H1 (cell line): ENCODE measurements at regions not wholly inside any gene's neighbourhood (a gene's known extent, or its start where the extent isn't known, plus 50 kb on each side); places are given as distances from the start of the nearest gene placed in this dataset.

Source experiments
- CTCF ChIA-PET: fragments of 300-600 bp; sonication (Branson Sonifier 250); formaldehyde crosslinking; loops from one replicate; lab custom pipeline; 2021; ENCODE audit not compliant: partially characterized antibody; lab: Charles Lee
- POLR2A ChIA-PET: fragments of 300-600 bp; sonication (Branson Sonifier 250); formaldehyde crosslinking; loops from one replicate; lab custom pipeline; 2021; ENCODE audit warnings: inconsistent platforms; ENCODE audit not compliant: partially characterized antibody; lab: Charles Lee
- DNase-seq, 2 experiments: peaks; one replicate each; pipeline versions ENCODE4 v3.0.0 to v3.0.0-alpha.2; 2010 to 2022; ENCODE audit warnings: low spot score in 2 of 2, low read depth in 1 of 2, mixed read lengths in 1 of 2
- FAIRE-seq: peaks from 2 replicates; lab custom pipeline; 2011; peaks lifted over from hg19 to GRCh38; lab: Jason Lieb, UNC
- H2AFZ ChIP-seq: 2 replicates; pipeline ENCODE4 v1.8.1; 2012; ENCODE audit warnings: low read length, inconsistent platforms
- H2AK5ac ChIP-seq: 2 replicates; pipeline ENCODE4 v1.6.1; 2013; ENCODE audit warnings: low read depth, low read length
- H2BK120ac ChIP-seq: replicated peaks from 2 replicates; pipeline ENCODE3; 2013; ENCODE audit warnings: low read depth, low read length, inconsistent platforms
- H2BK12ac ChIP-seq: 2 replicates; pipeline ENCODE4 v1.6.1; 2013; ENCODE audit warnings: low read depth, low read length
- H2BK15ac ChIP-seq: 2 replicates; pipeline ENCODE4 v1.6.1; 2013; ENCODE audit warnings: low read length
- H2BK20ac ChIP-seq: 2 replicates; pipeline ENCODE4 v1.6.1; 2013; ENCODE audit warnings: low read length
- H2BK5ac ChIP-seq: 2 replicates; pipeline ENCODE4 v1.6.1; 2013; ENCODE audit warnings: low read depth, low read length
- H3K14ac ChIP-seq: 2 replicates; pipeline ENCODE4 v1.6.1; 2013; ENCODE audit warnings: inconsistent platforms; ENCODE audit not compliant: insufficient read length
- H3K18ac ChIP-seq: 2 replicates; pipeline ENCODE4 v1.6.1; 2013; ENCODE audit warnings: low read length; ENCODE audit errors: extremely low read depth
- H3K23ac ChIP-seq: 2 replicates; pipeline ENCODE4 v1.6.1; 2013; ENCODE audit warnings: inconsistent platforms; ENCODE audit not compliant: insufficient read length
- H3K23me2 ChIP-seq: 2 replicates; pipeline ENCODE4 v1.6.1; 2013; ENCODE audit warnings: low read depth, low read length
- H3K27ac ChIP-seq: 2 replicates; pipeline ENCODE4 v1.6.1; 2011; ENCODE audit warnings: low read depth, low read length, inconsistent platforms
- H3K27me3 ChIP-seq, 4 experiments: replicated peaks in 1 of 4; 1 replicate in 1 of 4; 2 replicates in 3 of 4; pipeline versions ENCODE4 v1.6.1 to v1.8.1; 2011 to 2013; ENCODE audit warnings: low read length in 3 of 4, mild to moderate bottlenecking in 3 of 4, inconsistent platforms in 2 of 4, mixed read lengths in 2 of 4, moderate library complexity in 1 of 4; ENCODE audit not compliant: control insufficient read depth in 3 of 4, insufficient read depth in 3 of 4; ENCODE audit errors: extremely low read depth in 1 of 4
- H3K36me3 ChIP-seq, 4 experiments: 2 replicates each; pipeline versions ENCODE4 v1.6.1 to v1.8.1; 2011 to 2013; ENCODE audit warnings: mild to moderate bottlenecking in 4 of 4, low read length in 3 of 4, moderate library complexity in 2 of 4, control low read depth in 1 of 4, inconsistent platforms in 1 of 4; ENCODE audit not compliant: insufficient read depth in 4 of 4, control insufficient read depth in 2 of 4
- H3K4ac ChIP-seq: replicated peaks from 2 replicates; pipeline ENCODE3; 2013; ENCODE audit warnings: low read length, low read depth, mixed read lengths, inconsistent platforms; ENCODE audit not compliant: insufficient read length
- H3K4me1 ChIP-seq, 4 experiments: replicated peaks in 1 of 4; 1 replicate in 1 of 4; 2 replicates in 3 of 4; pipeline versions ENCODE4 v1.6.1 to v1.8.1; 2011 to 2013; ENCODE audit warnings: low read length in 3 of 4, inconsistent platforms in 2 of 4, mixed read lengths in 1 of 4; ENCODE audit not compliant: insufficient read depth in 4 of 4, control insufficient read depth in 3 of 4
- H3K4me2 ChIP-seq, 2 experiments: 2 replicates each; pipeline versions ENCODE4 v1.6.1 to v1.8.1; 2011 to 2013; ENCODE audit warnings: low read depth in 2 of 2, low read length in 2 of 2, control low read depth in 1 of 2, inconsistent platforms in 1 of 2, mild to moderate bottlenecking in 1 of 2; ENCODE audit not compliant: insufficient read depth in 1 of 2
- H3K4me3 ChIP-seq, 4 experiments: fragments of 200-600, 300-600 bp in 1 of 4; sonication (generic), shearing (Covaris generic), sonication (Bioruptor Twin) in 1 of 4; 2 replicates each; pipeline versions ENCODE4 v1.5.1 to v1.8.1; 2011 to 2016; ENCODE audit warnings: low read length in 4 of 4, low read depth in 3 of 4, control low read depth in 2 of 4, inconsistent platforms in 2 of 4, mild to moderate bottlenecking in 2 of 4, mixed read lengths in 1 of 4, moderate library complexity in 1 of 4; ENCODE audit not compliant: insufficient read depth in 2 of 4; ENCODE audit errors: extremely low read depth in 1 of 4
- H3K56ac ChIP-seq: replicated peaks from 2 replicates; pipeline ENCODE3; 2013; ENCODE audit warnings: low read depth, mild to moderate bottlenecking, mixed read lengths, low read length, inconsistent platforms; ENCODE audit not compliant: insufficient read length
- H3K79me1 ChIP-seq: 2 replicates; pipeline ENCODE4 v1.6.1; 2013; ENCODE audit warnings: low read depth, low read length, control low read depth
- H3K79me2 ChIP-seq, 2 experiments: 2 replicates each; pipeline versions ENCODE4 v1.6.1 to v1.8.1; 2012 to 2013; ENCODE audit warnings: low read length in 2 of 2, mild to moderate bottlenecking in 2 of 2, inconsistent platforms in 1 of 2; ENCODE audit not compliant: insufficient read depth in 2 of 2, control insufficient read depth in 1 of 2
- H3K9ac ChIP-seq, 4 experiments: replicated peaks in 1 of 4; 1 replicate in 1 of 4; 2 replicates in 3 of 4; pipeline versions ENCODE4 v1.6.1 to v1.8.1; 2011 to 2013; ENCODE audit warnings: low read depth in 3 of 4, low read length in 3 of 4, control low read depth in 2 of 4, mild to moderate bottlenecking in 2 of 4, moderate library complexity in 2 of 4, inconsistent platforms in 1 of 4; ENCODE audit errors: extremely low read depth in 1 of 4
- H3K9me3 ChIP-seq, 2 experiments: 2 replicates each; pipeline versions ENCODE4 v1.6.1 to v1.8.1; 2012 to 2013; ENCODE audit warnings: mild to moderate bottlenecking in 2 of 2, moderate library complexity in 2 of 2, control low read depth in 1 of 2, inconsistent platforms in 1 of 2, low read depth in 1 of 2, low read length in 1 of 2, mixed read lengths in 1 of 2; ENCODE audit not compliant: insufficient read depth in 2 of 2
- H4K20me1 ChIP-seq, 2 experiments: replicated peaks in 1 of 2; 2 replicates each; pipeline versions ENCODE3 to v1.8.1; 2011 to 2013; ENCODE audit warnings: inconsistent platforms in 2 of 2, low read length in 2 of 2, mild to moderate bottlenecking in 1 of 2; ENCODE audit not compliant: insufficient read depth in 2 of 2, control insufficient read depth in 1 of 2
- H4K5ac ChIP-seq: 2 replicates; pipeline ENCODE4 v1.6.1; 2013; ENCODE audit warnings: low read length, low read depth, mixed read lengths, inconsistent platforms; ENCODE audit not compliant: insufficient read length
- H4K8ac ChIP-seq: 2 replicates; pipeline ENCODE4 v1.8.0; 2013; ENCODE audit warnings: mild to moderate bottlenecking, moderate library complexity, low read length, inconsistent platforms; ENCODE audit not compliant: insufficient read depth; ENCODE audit errors: extremely low read depth
- H4K91ac ChIP-seq: replicated peaks from 2 replicates; pipeline ENCODE3; 2013; ENCODE audit warnings: low read length, mixed read lengths, inconsistent platforms; ENCODE audit not compliant: insufficient read length
- CHD1 ChIP-seq: IDR thresholded peaks from 2 replicates; pipeline ENCODE4 v1.6.1; 2012; ENCODE audit warnings: low read depth, low read length, improper control_type of control experiment
- EGR1 ChIP-seq: IDR thresholded peaks from 2 replicates; pipeline ENCODE4 v1.6.1; 2011; ENCODE audit warnings: low read depth, low read length, borderline replicate concordance
- GABPA ChIP-seq: IDR thresholded peaks from 2 replicates; pipeline ENCODE4 v1.6.1; 2011; ENCODE audit warnings: mild to moderate bottlenecking, low read length, moderate library complexity, borderline replicate concordance; ENCODE audit not compliant: insufficient read depth
- HDAC6 ChIP-seq: IDR thresholded peaks from one replicate; pipeline ENCODE4 v1.7.1; 2012; ENCODE audit warnings: low read depth, mild to moderate bottlenecking, inconsistent platforms, low read length, moderate library complexity
- KDM1A ChIP-seq: fragments of 200-600, 300-600 bp; sonication (generic); IDR thresholded peaks from 2 replicates; pipeline ENCODE4 v1.7.1; 2016; ENCODE audit warnings: mild to moderate bottlenecking, low read length, borderline replicate concordance
- KDM4A ChIP-seq: IDR thresholded peaks from one replicate; pipeline ENCODE4 v1.7.1; 2012; ENCODE audit warnings: low read depth, mild to moderate bottlenecking, moderate library complexity, low read length, inconsistent platforms; ENCODE audit not compliant: severe bottlenecking
- KDM5A ChIP-seq: fragments of 200-600 bp; IDR thresholded peaks from 2 replicates; pipeline ENCODE4 v1.7.1; 2012; ENCODE audit warnings: mild to moderate bottlenecking, low read length, inconsistent platforms, mixed read lengths
- POU5F1 ChIP-seq: IDR thresholded peaks from 2 replicates; pipeline ENCODE4 v1.6.1; 2011; ENCODE audit warnings: low read depth, mild to moderate bottlenecking, low read length, moderate library complexity
- RBBP5 ChIP-seq: IDR thresholded peaks from 2 replicates; pipeline ENCODE4 v1.7.1; 2012; ENCODE audit warnings: low read depth, mild to moderate bottlenecking, inconsistent platforms, low read length, moderate library complexity, borderline replicate concordance
- SP4 ChIP-seq: IDR thresholded peaks from 2 replicates; pipeline ENCODE4 v1.6.1; 2012; ENCODE audit warnings: low read length, inconsistent platforms
- SUZ12 ChIP-seq: fragments of 200-600 bp; sonication (generic); IDR thresholded peaks from 2 replicates; pipeline ENCODE4 v1.6.1; 2012; ENCODE audit warnings: mild to moderate bottlenecking, inconsistent platforms, low read length, moderate library complexity, mixed read lengths
- WGBS, 2 experiments: shearing (Covaris generic) in 1 of 2; methylation state at CpG; one replicate each; pipeline versions ENCODE4 v1.1.6 to v1.1.7; 2013 to 2015; ENCODE audit warnings: low lambda C conversion rate in 2 of 2, mixed read lengths in 2 of 2, inconsistent platforms in 1 of 2, low coverage in 1 of 2, missing lambda C conversion rate in 1 of 2; ENCODE audit not compliant: insufficient replicate concordance in 2 of 2, insufficient coverage in 1 of 2, insufficient read length in 1 of 2; ENCODE audit errors: extremely low coverage in 1 of 2, missing lambda C conversion rate in 1 of 2; 5-methylcytosine and 5-hydroxymethylcytosine counted together
- TF ChIP-seq, protein P1 (sequence below): IDR thresholded peaks from 2 replicates; pipeline ENCODE4 v1.6.1; 2012; ENCODE audit warnings: inconsistent platforms
- TF ChIP-seq, protein P2 (sequence below): IDR thresholded peaks from 2 replicates; pipeline ENCODE4 v1.6.1; 2011; ENCODE audit warnings: low read depth, mild to moderate bottlenecking, low read length; ENCODE audit not compliant: insufficient read depth

DNA sequence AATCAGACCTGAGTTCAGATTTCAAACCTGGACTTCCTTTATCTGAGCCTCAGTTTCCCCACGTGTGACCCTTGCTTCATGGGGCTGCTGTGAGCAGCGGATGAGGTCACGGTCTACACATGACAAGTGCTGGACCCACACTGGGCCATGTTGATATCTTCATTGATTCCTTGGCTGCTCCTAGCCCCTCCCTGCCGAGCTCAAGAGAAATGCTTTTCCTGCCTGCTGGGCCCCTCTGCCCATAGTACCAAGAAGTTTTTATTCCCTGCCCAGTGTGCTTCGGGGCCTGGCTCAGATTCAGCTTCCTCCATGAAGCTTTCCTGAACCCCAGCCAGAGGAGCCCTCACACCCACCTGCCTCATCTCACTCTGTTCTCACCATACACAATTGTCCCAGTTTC lies 181.6 kb downstream of the PTPRU start:
- Histone ChIP-seq H2AFZ (no peak overlapping the region), H3K9ac (no peak overlapping the region), H4K5ac (no peak overlapping the region), H3K23ac (no peak overlapping the region), H4K91ac (no peak overlapping the region), H3K4me1 (peaks cover 0 to 5% (median 0%) of the 10 kb centered on the region in 4 experiments; a peak in 2 of 7 replicates), H3K27ac (no peak overlapping the region), H2BK120ac (no peak overlapping the region), H3K36me3 (no peaks in the 10 kb centered on the region), H2BK15ac (no peak overlapping the region), H3K18ac (no peak overlapping the region), H3K9me3 (no peaks in the 10 kb centered on the region), H2BK12ac (no peak overlapping the region), H2BK20ac (no peak overlapping the region), H2AK5ac (no peak overlapping the region), H4K20me1 (no peaks in the 10 kb centered on the region), H3K14ac (no peak overlapping the region), H4K8ac (no peak overlapping the region), H3K4ac (no peak overlapping the region), H3K27me3 (no peaks in the 10 kb centered on the region), H3K4me2 (no peak overlapping the region), H3K23me2 (no peaks in the 10 kb centered on the region), H2BK5ac (no peak overlapping the region), H3K79me1 (no peaks in the 10 kb centered on the region), H3K79me2 (no peaks in the 10 kb centered on the region), H3K4me3 (no peak overlapping the region), H3K56ac (no peak overlapping the region)
- 84% methylated on average over 5 of the region's 5 CpGs; no CpG with 5 or more reads in 1 of the 2 experiments for WGBS, 2 experiments
- ChIA-PET CTCF (interaction anchor here (0.6 to 4.1 kb wide), 14 partner anchors 8 to 238 kb away, joined by 3 to 17 read pairs (median 4); no protein-coding TSS in a partner anchor), POLR2A (no interaction called here)
- DNase-seq (no peak), FAIRE-seq (no peak)
- no peak for TF ChIP-seq GABPA
- TF ChIP-seq, protein P1, sequence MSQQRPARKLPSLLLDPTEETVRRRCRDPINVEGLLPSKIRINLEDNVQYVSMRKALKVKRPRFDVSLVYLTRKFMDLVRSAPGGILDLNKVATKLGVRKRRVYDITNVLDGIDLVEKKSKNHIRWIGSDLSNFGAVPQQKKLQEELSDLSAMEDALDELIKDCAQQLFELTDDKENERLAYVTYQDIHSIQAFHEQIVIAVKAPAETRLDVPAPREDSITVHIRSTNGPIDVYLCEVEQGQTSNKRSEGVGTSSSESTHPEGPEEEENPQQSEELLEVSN, result no peak
- no peak for TF ChIP-seq POU5F1
- no peak for TF ChIP-seq RBBP5
- TF ChIP-seq, protein P2, sequence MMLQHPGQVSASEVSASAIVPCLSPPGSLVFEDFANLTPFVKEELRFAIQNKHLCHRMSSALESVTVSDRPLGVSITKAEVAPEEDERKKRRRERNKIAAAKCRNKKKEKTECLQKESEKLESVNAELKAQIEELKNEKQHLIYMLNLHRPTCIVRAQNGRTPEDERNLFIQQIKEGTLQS, result no peak
- TF ChIP-seq EGR1, result no peak
- TF ChIP-seq HDAC6, result no peak
- TF ChIP-seq CHD1, result no peak
- TF ChIP-seq KDM1A, result no peak
- no peak for TF ChIP-seq KDM4A
- TF ChIP-seq SUZ12, result no peak
- TF ChIP-seq KDM5A, result no peak
- no peak for TF ChIP-seq SP4
